ENCODE measurements at regions not wholly inside any gene's neighbourhood (a gene's known extent, or its start where the extent isn't known, plus 50 kb on each side); places are given as distances from the start of the nearest gene placed in this dataset.
A peak's percentile ranks its signal among the peaks of the same experiment; 100 is the strongest.

- DNase-seq (ENCODE audit: low read depth) (no peak), FAIRE-seq (no peak)
- H3K27me3 ChIP-seq (ENCODE audit: control insufficient read depth, insufficient read depth, low read length) = no peaks in the 10 kb centered on the region
- H3K36me3 ChIP-seq (ENCODE audit: control insufficient read depth, insufficient read depth, low read length) = no peaks in the 10 kb centered on the region
- TF ChIP-seq, protein P1, sequence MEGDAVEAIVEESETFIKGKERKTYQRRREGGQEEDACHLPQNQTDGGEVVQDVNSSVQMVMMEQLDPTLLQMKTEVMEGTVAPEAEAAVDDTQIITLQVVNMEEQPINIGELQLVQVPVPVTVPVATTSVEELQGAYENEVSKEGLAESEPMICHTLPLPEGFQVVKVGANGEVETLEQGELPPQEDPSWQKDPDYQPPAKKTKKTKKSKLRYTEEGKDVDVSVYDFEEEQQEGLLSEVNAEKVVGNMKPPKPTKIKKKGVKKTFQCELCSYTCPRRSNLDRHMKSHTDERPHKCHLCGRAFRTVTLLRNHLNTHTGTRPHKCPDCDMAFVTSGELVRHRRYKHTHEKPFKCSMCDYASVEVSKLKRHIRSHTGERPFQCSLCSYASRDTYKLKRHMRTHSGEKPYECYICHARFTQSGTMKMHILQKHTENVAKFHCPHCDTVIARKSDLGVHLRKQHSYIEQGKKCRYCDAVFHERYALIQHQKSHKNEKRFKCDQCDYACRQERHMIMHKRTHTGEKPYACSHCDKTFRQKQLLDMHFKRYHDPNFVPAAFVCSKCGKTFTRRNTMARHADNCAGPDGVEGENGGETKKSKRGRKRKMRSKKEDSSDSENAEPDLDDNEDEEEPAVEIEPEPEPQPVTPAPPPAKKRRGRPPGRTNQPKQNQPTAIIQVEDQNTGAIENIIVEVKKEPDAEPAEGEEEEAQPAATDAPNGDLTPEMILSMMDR (IDR thresholded peaks at IDR 0.05; ENCODE audit: insufficient read depth, low read length, severe bottlenecking) = no peak
- H3K4me3 ChIP-seq (ENCODE audit: low read depth, low read length) = no peak overlapping the region
Measured at GRCh38 chr3:145898487-145898886, 262.5 kb downstream of the PLOD2 start.

DNA sequence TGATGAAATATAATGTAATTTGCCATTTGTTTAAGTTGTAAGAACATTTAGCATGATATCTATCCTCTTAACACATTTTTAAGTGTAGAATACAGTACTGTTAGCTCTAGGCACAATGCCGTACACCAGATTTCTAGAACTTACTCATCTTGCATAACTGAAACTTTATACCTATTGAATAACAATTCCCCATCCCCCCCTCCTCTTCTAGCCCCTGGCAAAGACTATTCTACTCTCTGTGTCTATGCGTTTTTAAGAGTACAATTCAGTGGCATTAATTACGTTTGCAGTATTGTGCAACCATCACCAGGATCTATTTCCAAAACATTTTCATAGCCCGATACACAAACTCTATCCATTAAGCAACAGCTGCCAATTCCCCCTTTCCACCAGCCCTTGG, 261.7 kb downstream of the PLOD2 start:
- FAIRE-seq (no peak), DNase-seq (ENCODE audit: low read depth) (peak; percentile 57)

GRCh38 chr3:145900056-145900829, 260.7 kb downstream of the PLOD2 start:
- H3K4me3 ChIP-seq (ENCODE audit: low read depth, low read length) = no peak overlapping the region
- TF ChIP-seq, protein P1 (IDR thresholded peaks at IDR 0.05; ENCODE audit: insufficient read depth, low read length, severe bottlenecking) = no peak
- no peaks in the 10 kb centered on the region for H3K36me3 ChIP-seq (ENCODE audit: control insufficient read depth, insufficient read depth, low read length)
- DNase-seq (ENCODE audit: low read depth) (no peak), FAIRE-seq (no peak)
- no peaks in the 10 kb centered on the region for H3K27me3 ChIP-seq (ENCODE audit: control insufficient read depth, insufficient read depth, low read length)

More for the DNA sequence above, 261.7 kb downstream of the PLOD2 start:
- TF ChIP-seq, protein P1 (IDR thresholded peaks at IDR 0.05; ENCODE audit: insufficient read depth, low read length, severe bottlenecking) = no peak
- H3K4me3 ChIP-seq (ENCODE audit: low read depth, low read length) = no peak overlapping the region
- no peaks in the 10 kb centered on the region for H3K36me3 ChIP-seq (ENCODE audit: control insufficient read depth, insufficient read depth, low read length)
- no peaks in the 10 kb centered on the region for H3K27me3 ChIP-seq (ENCODE audit: control insufficient read depth, insufficient read depth, low read length)

GRCh38 chr3:145902166-145902565, 258.8 kb downstream of the PLOD2 start:
- no peak for DNase-seq (ENCODE audit: low read depth)
- TF ChIP-seq, protein P1 (IDR thresholded peaks at IDR 0.05; ENCODE audit: insufficient read depth, low read length, severe bottlenecking) = no peak
- H3K4me3 ChIP-seq (ENCODE audit: low read depth, low read length) = no peak overlapping the region
- H3K27me3 ChIP-seq (ENCODE audit: control insufficient read depth, insufficient read depth, low read length) = no peaks in the 10 kb centered on the region
- H3K36me3 ChIP-seq (ENCODE audit: control insufficient read depth, insufficient read depth, low read length) = no peaks in the 10 kb centered on the region
- no peak for FAIRE-seq

DNA sequence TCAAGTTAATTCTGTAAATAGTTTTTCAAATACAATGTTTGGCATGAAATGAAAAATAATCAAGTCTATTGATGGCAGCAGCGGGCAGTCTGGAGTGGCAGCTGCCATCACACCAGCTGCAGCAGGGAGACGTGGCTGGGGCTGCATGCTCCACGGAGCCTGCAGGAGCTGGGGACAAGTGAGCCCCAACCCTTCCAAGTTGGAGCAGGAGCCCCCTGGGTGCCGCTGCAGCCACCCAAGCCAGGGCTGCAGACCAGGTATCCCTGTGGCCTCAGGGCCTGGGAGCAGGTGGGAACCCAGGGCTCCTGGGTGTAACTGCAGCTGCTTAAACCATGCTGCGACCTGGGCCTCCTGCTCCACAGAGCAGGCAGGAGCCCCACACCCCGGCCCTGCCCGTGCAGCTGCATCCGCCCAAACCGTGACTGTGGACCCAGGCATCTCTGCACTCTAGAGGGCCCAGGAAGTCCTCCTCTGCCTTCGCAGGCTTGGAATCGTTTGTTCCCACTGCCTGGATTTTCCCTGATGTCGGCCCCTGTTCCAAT, 257.4 kb downstream of the PLOD2 start:
- Histone ChIP-seq H3K36me3 (ENCODE audit: control insufficient read depth, insufficient read depth, low read length) (no peaks in the 10 kb centered on the region), H3K4me3 (ENCODE audit: low read depth, low read length) (no peak overlapping the region), H3K27me3 (ENCODE audit: control insufficient read depth, insufficient read depth, low read length) (no peaks in the 10 kb centered on the region)
- no peak for FAIRE-seq
- DNase-seq (ENCODE audit: low read depth) = no peak
- TF ChIP-seq, protein P1 (IDR thresholded peaks at IDR 0.05; ENCODE audit: insufficient read depth, low read length, severe bottlenecking) = no peak
